GM12873 (cell line): ENCODE measurements at regions not wholly inside any gene's neighbourhood (a gene's known extent, or its start where the extent isn't known, plus 50 kb on each side); places are given as distances from the start of the nearest gene placed in this dataset.

ENCODE experiments used
- CTCF ChIP-seq: IDR thresholded peaks from 2 replicates; pipeline ENCODE4 v1.5.1; 2012; ENCODE audit warnings: low read depth, mild to moderate bottlenecking, moderate library complexity, low read length, control low read depth; ENCODE audit not compliant: insufficient read depth; ENCODE audit errors: missing control alignments

DNA sequence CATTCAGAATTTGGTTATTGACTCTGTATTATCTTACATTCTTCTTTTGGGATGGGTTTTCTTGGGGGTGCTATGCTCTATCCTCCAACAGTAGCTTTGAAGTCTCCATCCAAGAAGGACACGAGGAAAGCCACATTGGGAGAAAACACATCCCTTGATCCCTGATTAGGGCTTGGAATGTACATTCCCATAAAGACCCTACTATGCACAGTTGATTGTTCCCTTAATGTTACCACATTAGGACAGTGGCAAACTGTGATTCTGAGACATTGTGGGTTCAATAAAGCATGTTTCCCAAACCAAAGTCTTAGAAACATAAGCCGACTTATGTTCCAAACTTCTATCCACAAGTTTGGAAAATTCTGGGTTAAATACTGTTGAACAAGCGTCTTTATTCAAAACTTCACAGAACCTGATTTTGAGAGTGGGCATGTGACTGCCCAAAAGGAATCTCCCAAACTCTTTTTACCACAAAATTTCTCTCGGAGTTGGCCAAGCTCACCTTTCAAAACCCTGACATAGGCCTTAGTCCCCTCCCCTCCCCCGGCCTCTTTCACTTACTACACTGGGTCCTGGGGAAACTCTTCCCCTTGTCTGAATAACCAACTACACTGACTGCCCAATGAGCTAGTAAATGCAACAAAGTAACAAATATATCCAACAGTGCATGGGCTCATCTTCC is 177.0 kb upstream of the KAZN start:
- no peak for TF ChIP-seq CTCF

DNA sequence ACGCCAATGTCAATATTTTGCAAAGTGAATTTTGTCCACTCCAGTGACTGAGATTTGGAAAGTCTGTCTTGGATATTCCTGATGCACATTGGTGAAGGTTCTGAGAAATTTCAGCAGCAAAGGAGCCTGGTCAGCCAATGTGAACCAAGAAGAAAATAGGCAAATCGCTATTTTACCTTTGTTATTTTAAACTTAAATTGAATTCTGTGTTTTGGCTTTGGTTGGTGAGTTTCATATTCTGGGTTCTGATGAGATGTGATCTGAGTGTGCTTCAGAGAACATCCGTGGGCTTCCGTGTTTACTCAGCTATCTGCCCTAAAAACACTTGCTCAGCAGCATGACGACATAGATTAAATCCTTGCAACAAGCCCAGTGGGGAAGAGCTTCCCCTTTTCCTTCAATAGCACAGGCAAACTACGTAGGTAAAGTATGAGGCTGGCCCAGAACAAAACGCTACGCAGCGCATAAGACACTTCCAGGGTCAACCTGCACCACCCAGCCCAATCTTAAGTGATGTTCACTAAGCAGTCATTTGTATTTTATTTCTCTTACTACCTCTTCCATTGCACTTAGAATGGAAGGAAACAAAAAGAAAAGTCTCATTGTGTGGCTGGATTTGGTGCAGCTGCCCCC is 176.4 kb upstream of the KAZN start:
- no peak for TF ChIP-seq CTCF

DNA sequence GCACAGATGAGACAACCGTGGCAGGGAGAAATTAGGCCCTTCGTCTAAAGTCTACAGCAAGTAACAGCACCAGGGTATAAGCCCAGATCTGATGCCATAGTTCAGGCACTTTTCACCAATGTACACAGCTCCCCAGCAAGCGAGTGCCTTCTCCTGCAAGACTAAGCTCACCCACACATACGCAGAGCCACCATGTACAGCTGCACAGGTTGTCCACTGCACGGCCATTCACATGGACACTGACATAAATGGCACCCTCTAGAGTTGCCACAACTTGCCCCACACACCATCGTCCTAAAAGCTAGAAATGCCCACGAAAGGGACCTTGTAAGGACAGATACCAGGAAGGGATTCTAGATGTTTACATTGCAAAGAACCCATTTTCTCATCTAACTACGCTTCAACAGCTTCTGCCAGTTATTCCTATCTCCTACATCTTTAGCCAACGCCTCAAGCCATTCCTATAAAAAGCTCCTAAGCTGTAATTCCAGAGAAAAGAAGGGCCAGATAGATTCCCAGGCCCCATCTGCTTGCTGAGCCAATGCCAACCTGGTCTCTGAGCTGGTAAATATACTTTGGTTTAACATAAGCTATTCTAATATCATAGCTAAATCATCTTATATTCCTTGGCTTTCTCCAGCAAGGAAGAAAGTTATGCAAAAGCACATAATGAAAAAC is 174.0 kb upstream of the KAZN start:
- TF ChIP-seq CTCF, result no peak

DNA sequence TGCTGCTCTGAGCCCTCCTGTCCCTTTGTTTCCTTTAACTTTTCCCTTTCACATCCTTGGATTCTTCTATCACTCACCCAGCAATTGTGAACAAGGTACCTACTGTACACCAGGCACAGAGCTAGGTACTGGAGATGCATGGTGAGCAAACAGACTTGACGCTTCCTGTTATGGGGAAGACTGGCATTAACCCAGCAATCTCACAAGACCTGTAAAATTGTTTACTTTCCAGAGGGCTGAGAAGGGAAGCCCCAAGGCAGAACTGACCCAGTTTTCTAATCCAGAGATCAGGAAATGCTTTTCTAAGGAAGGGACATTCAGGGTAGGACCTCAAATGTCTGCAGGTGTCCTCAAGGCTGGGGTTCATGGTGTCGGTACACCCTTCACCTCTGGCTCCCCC is 171.6 kb upstream of the KAZN start:
- no peak for TF ChIP-seq CTCF

- no peak for TF ChIP-seq CTCF
These were observed 168.9 kb upstream of the KAZN start for GRCh38 chr1:14429577-14429976.

DNA sequence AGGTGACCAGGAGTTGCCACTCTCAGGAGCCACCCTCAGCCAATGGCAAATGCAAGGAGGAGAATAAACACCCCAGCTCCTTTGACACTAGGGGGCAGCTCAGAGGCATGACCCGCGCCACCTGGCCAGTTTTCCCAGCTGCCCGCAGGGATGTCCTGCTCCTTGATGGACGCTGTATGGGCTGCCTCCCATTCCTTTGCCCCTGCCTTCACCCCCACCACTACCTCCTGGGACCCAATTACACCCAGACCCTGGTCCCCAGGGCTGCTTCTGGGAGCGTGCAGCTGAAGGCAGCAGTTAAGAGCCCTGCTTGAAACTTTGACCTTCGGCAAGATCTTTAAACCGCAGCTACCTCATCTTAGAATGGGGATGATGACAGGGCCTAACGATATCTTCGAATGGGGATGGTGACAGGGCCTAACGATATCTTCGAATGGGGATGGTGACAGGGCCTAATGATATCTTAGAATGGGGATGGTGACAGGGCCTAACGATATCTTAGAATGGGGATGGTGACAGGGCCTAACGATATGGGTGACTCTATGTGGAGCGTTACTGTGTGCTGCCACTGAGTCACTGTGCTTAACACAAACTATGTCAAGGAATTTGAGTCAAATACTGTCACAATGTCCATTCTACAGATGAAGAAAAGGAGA is 163.0 kb upstream of the KAZN start:
- peak; percentile 32 for TF ChIP-seq CTCF

DNA sequence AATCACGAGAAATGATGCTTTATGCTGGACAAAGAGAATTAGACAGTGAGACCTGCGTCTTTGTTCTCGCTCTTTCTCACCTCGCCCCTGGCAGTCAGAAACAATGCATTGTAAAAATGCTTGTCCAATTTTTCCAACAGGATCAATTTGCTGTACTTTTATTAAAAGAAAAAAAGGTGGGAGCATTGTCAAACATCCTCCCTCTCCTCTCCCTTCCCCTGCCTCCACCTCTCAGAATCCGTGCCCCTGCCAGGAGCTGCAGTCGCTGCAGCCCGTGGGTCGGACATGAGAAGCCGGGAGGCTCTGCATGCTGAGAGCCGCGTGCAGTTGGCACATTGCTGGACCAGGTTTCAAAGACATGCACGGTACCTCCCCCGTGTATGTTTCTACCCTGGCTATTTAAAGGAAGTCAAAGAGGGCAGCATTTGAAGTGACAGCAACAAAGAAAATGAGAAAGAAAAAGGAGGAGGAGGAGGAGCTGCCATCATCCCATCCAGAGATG is 161.0 kb upstream of the KAZN start:
- TF ChIP-seq CTCF, result no peak
